Astrocyte of the spinal cord (primary cell): ENCODE measurements at regions not wholly inside any gene's neighbourhood (a gene's known extent, or its start where the extent isn't known, plus 50 kb on each side); places are given as distances from the start of the nearest gene placed in this dataset.
"Not testable (repeated sequence)": the region's sequence is repeated elsewhere in the genome, so short reads cannot be mapped to it uniquely, and the experiment has no call there.

ENCODE experiments used
- DNase-seq: peaks from one replicate; pipeline ENCODE4 v3.0.0; 2011; ENCODE audit warnings: low read depth, low spot score
- H3K4me3 ChIP-seq: 2 replicates; pipeline ENCODE4 v1.5.1; 2011; ENCODE audit warnings: low read depth, mild to moderate bottlenecking, low read length, moderate library complexity
- in situ Hi-C: cut with HindIII; loops from 2 replicates; pipeline ENCODE4 v1.10.0; 2017; ENCODE audit warnings: low sequenced_read_pairs
- TF ChIP-seq, protein P1 (sequence below): IDR thresholded peaks from 2 replicates; pipeline ENCODE4 v1.5.1; 2012; ENCODE audit warnings: low read depth, mild to moderate bottlenecking, low read length, inconsistent platforms

GRCh38 chr2:89205153-89205552 lies 513.7 kb downstream of the RPIA start:
- H3K4me3 ChIP-seq, DNase-seq, in situ Hi-C loops: not testable (repeated sequence)
- TF ChIP-seq, protein P1, sequence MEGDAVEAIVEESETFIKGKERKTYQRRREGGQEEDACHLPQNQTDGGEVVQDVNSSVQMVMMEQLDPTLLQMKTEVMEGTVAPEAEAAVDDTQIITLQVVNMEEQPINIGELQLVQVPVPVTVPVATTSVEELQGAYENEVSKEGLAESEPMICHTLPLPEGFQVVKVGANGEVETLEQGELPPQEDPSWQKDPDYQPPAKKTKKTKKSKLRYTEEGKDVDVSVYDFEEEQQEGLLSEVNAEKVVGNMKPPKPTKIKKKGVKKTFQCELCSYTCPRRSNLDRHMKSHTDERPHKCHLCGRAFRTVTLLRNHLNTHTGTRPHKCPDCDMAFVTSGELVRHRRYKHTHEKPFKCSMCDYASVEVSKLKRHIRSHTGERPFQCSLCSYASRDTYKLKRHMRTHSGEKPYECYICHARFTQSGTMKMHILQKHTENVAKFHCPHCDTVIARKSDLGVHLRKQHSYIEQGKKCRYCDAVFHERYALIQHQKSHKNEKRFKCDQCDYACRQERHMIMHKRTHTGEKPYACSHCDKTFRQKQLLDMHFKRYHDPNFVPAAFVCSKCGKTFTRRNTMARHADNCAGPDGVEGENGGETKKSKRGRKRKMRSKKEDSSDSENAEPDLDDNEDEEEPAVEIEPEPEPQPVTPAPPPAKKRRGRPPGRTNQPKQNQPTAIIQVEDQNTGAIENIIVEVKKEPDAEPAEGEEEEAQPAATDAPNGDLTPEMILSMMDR: peak; percentile 24

DNA sequence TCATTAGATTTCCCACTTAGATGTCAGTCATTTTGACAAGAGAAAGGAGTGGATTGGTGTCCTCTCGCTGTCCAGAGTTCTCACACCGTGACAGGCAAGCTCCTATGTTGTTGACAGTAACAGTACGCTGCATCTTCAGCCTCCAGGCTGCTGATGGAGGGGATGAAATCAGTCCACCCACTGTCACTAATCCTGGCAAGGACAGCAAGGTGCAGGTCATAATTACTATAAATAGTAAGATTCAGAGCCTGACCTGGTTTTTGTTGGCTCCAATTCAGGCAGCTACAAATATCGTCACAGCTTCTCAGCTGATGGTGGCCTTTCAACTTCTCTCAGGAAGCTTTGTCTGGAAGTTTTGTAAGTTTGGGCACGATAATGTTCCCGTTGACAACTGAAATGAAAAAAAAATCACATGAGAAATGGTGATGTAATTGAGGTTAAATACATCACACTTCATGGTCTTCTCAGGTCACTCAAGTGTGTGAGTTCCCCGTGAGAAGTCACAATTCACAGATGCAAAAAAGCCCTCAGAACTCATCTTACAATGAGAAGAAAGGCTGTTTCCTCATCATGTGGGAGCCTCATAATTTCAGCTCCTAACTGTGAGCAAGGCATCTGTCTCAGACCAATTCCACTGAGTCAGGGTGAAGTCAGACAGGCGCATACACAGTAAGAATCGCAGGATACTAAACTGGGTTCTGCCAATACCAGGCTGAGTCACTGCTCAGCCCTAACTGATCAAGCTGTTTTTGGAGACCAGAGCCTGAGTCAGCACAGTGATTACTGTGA lies 516.9 kb downstream of the RPIA start:
- in situ Hi-C loops, H3K4me3 ChIP-seq: not testable (repeated sequence)
- DNase-seq: peak; percentile 48

DNA sequence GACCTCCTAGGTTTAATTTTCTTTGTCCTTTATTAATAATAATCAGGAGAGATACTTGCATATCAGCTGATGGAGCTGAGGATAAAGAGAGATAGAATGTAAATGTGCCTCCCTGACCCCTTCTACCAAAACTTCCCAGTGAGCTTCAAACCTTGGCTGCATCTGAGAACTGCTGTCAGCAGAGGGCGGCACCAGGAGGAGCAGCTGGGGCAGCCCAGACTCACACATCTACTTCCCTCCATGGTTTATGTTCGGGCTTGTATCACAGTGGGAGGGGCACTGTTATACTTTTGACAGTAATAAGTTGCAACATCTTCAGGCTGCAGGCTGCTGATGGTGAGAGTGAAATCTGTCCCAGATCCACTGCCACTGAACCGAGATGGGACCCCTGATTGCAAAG lies 521.7 kb downstream of the RPIA start:
- in situ Hi-C loops, DNase-seq, H3K4me3 ChIP-seq: not testable (repeated sequence)

DNA sequence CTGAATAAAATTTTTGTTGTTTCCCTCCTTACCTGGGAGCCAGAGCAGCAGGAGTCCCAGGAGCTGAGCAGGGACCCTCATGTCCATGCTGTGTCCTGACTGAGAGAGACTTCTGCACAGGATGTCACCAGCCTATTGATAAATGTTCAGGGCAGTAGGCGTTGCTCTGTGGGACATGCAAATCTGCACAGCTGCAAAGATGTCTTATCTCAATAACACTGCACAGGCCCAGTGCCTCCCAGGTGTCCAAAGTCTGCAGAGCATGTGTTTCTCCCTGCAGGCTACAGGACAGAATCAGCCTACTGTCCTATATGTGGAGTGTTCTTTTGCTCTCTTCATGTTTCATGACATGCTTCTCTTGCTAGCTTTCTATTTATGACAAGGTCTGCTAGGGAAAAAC lies 522.3 kb downstream of the RPIA start:
- H3K4me3 ChIP-seq, DNase-seq, in situ Hi-C loops: not testable (repeated sequence)

DNA sequence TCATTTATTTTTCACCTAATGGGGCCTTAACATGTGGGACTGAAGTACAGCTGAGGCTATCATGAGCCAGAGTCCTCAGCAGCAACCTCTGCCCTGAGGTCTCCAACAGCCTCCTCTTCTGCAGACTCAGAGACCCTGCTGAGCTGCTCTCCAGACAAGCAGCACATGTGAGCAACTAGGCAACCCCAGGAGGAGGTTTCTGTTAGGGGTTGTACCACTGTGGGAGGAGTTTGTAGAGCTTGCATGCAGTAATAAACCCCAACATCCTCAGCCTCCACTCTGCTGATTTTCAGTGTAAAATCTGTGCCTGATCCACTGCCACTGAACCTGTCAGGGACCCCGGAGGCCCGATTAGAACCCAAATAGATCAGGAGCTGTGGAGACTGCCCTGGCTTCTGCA lies 530.0 kb downstream of the RPIA start:
- DNase-seq, H3K4me3 ChIP-seq, in situ Hi-C loops: not testable (repeated sequence)

GRCh38 chr2:89222063-89222732 lies 530.7 kb downstream of the RPIA start:
- DNase-seq, in situ Hi-C loops, H3K4me3 ChIP-seq: not testable (repeated sequence)

- DNase-seq, in situ Hi-C loops, H3K4me3 ChIP-seq: not testable (repeated sequence)
Measured at GRCh38 chr2:89224803-89225202, 533.3 kb downstream of the RPIA start.

DNA sequence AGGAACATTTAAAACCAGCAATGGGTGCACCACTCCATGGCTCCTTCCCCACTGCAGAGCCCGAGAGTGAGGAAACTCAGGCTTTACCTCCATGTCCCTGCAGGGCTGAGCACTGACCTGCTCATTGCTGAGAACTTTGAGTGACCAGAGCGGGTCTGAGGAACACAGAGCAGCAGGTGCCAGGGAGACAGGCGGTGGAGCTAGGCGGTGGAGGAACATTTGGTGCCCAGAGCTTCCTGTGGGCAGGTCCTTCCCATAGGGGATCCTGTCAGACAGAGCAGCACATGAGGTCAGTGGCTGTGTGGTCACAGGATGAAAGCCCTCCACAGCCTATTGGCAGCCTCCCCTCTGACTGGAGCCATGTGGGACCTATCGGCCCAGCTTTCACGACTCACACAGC lies 538.5 kb downstream of the RPIA start:
- H3K4me3 ChIP-seq, DNase-seq, in situ Hi-C loops: not testable (repeated sequence)

- H3K4me3 ChIP-seq, in situ Hi-C loops, DNase-seq: not testable (repeated sequence)
Measured at GRCh38 chr2:89231241-89231640, 539.8 kb downstream of the RPIA start.

- H3K4me3 ChIP-seq, in situ Hi-C loops, DNase-seq: not testable (repeated sequence)
Measured at GRCh38 chr2:89233931-89234330, 542.5 kb downstream of the RPIA start.

DNA sequence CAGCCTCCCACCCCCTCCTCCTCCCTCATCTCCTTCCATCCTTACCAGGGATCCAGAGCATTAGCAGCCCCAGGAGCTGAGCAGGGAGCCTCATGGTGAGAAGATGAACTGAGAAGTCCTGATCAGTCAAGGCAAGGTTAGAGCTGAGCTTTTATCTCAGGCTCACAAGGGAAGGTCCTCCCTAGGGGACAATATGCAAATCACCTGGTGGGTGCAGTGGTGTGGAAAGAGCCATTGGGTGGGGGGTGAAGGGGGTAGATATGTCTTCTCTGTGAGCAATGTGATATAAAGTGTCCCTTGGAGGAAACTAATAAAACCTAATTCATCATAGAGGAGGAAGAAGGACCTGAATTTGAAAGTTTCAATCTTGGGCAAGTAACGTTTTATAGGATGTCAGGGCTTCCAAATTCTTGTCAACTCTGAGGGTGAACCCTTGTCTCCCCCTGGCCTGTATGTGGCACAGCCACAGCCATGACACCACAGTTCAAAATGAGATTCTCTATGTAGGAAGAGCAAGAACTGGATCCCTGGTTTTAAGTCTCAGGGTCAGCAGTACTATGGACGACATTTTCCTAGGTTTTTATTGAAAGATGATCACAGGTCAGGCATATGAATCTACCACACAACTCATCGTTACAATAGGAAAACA lies 543.5 kb downstream of the RPIA start:
- DNase-seq, in situ Hi-C loops, H3K4me3 ChIP-seq: not testable (repeated sequence)

DNA sequence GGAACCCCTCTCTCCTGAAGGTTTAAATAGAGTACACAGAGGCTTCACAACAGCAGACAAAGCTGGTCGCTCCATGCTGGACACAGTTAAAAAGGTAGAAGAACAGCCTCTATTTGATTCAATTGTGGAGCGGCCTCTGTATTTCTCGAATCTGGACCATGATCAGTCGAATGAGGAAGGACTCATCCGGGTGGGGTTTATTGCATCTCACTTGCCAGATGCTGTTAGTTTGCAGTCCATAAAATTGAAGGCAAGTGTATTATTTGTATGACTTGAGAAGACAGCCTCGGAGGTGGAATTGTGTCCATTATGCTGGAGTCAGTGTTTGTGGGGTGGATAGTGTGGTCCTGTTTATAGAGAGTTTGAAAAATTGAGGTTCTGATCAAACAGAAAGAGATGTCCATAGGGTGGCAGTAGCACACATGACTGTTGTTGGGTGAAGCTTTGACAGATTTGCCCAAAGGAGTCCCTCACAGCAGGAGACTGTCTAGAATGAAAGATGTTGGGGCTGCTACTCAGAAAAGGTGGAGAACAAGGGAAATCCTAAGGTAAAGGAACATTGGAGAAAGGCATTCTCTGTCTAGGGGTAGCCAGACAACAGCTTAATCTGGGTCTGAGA lies 545.5 kb downstream of the RPIA start:
- in situ Hi-C loops, H3K4me3 ChIP-seq, DNase-seq: not testable (repeated sequence)

DNA sequence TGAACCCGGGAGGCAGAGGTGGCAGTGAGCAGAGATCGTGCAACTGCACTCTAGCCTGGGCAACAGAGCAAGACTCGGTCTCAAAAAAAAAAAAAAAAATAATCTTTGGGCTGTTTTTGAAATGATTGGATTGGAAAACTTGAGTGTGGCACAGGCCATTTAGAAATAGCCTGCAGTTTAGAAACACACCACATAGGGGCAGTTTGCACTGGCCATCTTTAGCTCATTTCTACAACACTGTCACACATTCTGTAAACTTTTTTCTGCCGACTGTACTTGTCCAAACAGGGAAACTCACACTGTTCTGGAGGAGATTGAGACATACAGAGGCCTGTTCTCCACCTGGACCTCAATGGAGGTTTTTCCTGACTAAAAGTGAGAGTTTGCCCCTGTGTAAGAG lies 546.3 kb downstream of the RPIA start:
- in situ Hi-C loops, H3K4me3 ChIP-seq, DNase-seq: not testable (repeated sequence)

DNA sequence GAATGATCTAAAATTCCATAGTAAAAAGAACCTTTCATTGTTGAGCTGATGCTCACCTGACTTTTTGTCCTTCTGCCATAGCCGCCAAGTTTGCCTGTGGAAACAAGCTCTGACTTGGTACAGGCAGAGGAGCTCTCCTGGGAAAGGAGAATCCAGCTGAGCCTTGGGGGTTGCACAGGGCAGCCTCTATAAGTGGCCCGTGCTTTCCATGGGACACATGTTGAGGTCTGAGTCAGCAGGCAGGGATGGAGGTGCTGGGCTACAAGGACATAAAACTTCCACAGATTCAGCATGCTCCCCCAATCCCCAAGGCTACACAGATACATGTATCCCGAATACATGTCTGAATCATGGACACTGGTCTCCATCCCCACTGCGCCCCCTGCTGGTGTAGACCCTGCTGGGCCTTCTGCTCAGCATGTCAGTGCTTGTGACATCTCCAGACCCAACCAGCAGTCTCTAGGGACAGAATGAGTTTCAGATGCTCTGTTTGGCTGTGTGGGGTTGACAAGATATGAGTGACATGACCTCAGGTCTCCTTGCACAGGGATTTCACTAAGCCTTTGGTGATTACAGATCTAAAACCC lies 551.7 kb downstream of the RPIA start:
- DNase-seq, in situ Hi-C loops, H3K4me3 ChIP-seq: not testable (repeated sequence)

DNA sequence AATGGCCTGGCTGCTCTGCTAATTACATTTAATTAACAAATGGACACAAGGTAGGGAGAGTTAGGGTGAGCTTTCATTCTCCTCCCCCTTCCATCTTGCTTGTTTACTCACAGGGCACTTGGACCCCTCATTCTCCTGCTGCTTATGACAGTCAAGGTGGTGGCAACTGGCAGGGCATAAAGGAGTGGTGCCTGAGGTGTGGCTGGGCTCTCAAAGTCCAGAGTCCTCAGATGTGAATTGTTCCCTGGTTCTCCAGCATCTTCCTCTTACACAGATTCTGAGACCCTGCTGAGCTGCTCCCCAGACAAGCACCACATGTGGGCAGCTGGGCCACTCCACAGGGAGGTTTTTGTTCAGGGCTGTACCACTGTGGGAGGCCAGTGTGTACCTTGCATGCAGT lies 552.9 kb downstream of the RPIA start:
- in situ Hi-C loops: not testable (repeated sequence)

GRCh38 chr2:89245478-89245877 lies 554.0 kb downstream of the RPIA start:
- in situ Hi-C loops, H3K4me3 ChIP-seq, DNase-seq: not testable (repeated sequence)

More for the DNA sequence above, 552.9 kb downstream of the RPIA start:
- DNase-seq, H3K4me3 ChIP-seq: not testable (repeated sequence)
